Central memory CD4-positive, alpha-beta T cell (primary cell): ENCODE measurements at regions not wholly inside any gene's neighbourhood (a gene's known extent, or its start where the extent isn't known, plus 50 kb on each side); places are given as distances from the start of the nearest gene placed in this dataset.
"Not testable (repeated sequence)": the region's sequence is repeated elsewhere in the genome, so short reads cannot be mapped to it uniquely, and the experiment has no call there.

ENCODE experiments used
- DNase-seq: peaks from one replicate; pipeline ENCODE4 v3.0.0; 2022

- DNase-seq = no peak
Observed at GRCh38 chr20:47973519-47974233, 188.4 kb upstream of the SULF2 start.

- no peak for DNase-seq
Observed at GRCh38 chr20:47972916-47973309, 187.6 kb upstream of the SULF2 start.

GRCh38 chr20:47972297-47972915 lies 187.1 kb upstream of the SULF2 start:
- not testable (repeated sequence) for DNase-seq

- DNase-seq = no peak
Observed at GRCh38 chr20:47971058-47971791, 185.9 kb upstream of the SULF2 start.

- DNase-seq = no peak
Observed at GRCh38 chr20:47970282-47970903, 185.1 kb upstream of the SULF2 start.

GRCh38 chr20:47969426-47969825 lies 184.1 kb upstream of the SULF2 start:
- DNase-seq = no peak

- DNase-seq = no peak
Observed at GRCh38 chr20:47968541-47969310, 183.4 kb upstream of the SULF2 start.

GRCh38 chr20:47964149-47964548 lies 178.9 kb upstream of the SULF2 start:
- DNase-seq = no peak

GRCh38 chr20:47963022-47963421 lies 177.7 kb upstream of the SULF2 start:
- DNase-seq = no peak

GRCh38 chr20:47962286-47962963 lies 177.1 kb upstream of the SULF2 start:
- no peak for DNase-seq

GRCh38 chr20:47960769-47961541 lies 175.7 kb upstream of the SULF2 start:
- DNase-seq = no peak

GRCh38 chr20:47960277-47960676 lies 175.0 kb upstream of the SULF2 start:
- no peak for DNase-seq

- not testable (repeated sequence) for DNase-seq
Observed at GRCh38 chr20:47957989-47958801, 172.9 kb upstream of the SULF2 start.

GRCh38 chr20:47957135-47957534 lies 171.9 kb upstream of the SULF2 start:
- DNase-seq = no peak

- no peak for DNase-seq
Observed at GRCh38 chr20:47956268-47956995, 171.2 kb upstream of the SULF2 start.

GRCh38 chr20:47953471-47953870 lies 168.2 kb upstream of the SULF2 start:
- DNase-seq = no peak

- DNase-seq = no peak
Observed at GRCh38 chr20:47952023-47952564, 166.8 kb upstream of the SULF2 start.

GRCh38 chr20:47951521-47951971 lies 166.3 kb upstream of the SULF2 start:
- DNase-seq = no peak

- no peak for DNase-seq
Observed at GRCh38 chr20:47950913-47951283, 165.6 kb upstream of the SULF2 start.
